Suprapubic skin (tissue), 3 donors: ENCODE measurements at regions not wholly inside any gene's neighbourhood (a gene's known extent, or its start where the extent isn't known, plus 50 kb on each side); places are given as distances from the start of the nearest gene placed in this dataset.

Experiments
- CTCF ChIP-seq, 2 donors: fragments of 200-600 bp in 1 of 2; fragments of 450-650 bp in 1 of 2; sonication (generic) in 1 of 2; IDR thresholded peaks; one replicate each; pipeline ENCODE4 v1.5.1; 2016 to 2019; ENCODE audit warnings: antibody characterized with exemption in 2 of 2, mild to moderate bottlenecking in 1 of 2, moderate library complexity in 1 of 2
- EP300 ChIP-seq: sonication (generic); formaldehyde crosslinking; IDR thresholded peaks from one replicate; pipeline ENCODE4 v1.6.1; 2017; ENCODE audit warnings: antibody characterized with exemption
- POLR2A ChIP-seq, 2 donors: fragments of 450-650 bp; IDR thresholded peaks; one replicate each; pipeline ENCODE4 v1.6.1; 2017; ENCODE audit warnings: antibody characterized with exemption in 2 of 2, mild to moderate bottlenecking in 2 of 2, moderate library complexity in 2 of 2

- no peak for TF ChIP-seq EP300
- TF ChIP-seq POLR2A (IDR thresholded peaks at IDR 0.05): no peak
- TF ChIP-seq CTCF (IDR thresholded peaks at IDR 0.05): no peak
Measured at GRCh38 chr13:47025791-47026447, 129.1 kb upstream of the HTR2A start.
